Ishikawa (cell line): ENCODE measurements at regions not wholly inside any gene's neighbourhood (a gene's known extent, or its start where the extent isn't known, plus 50 kb on each side); places are given as distances from the start of the nearest gene placed in this dataset.

ENCODE experiments used
- CEBPB ChIP-seq: IDR thresholded peaks from 2 replicates; pipeline ENCODE4 v1.6.1; 2012
- CREB1 ChIP-seq: IDR thresholded peaks from 2 replicates; pipeline ENCODE4 v1.6.1; 2012; ENCODE audit warnings: low read depth
- EGR1 ChIP-seq: IDR thresholded peaks from 2 replicates; pipeline ENCODE4 v1.6.1; 2012
- FOXM1 ChIP-seq: IDR thresholded peaks from 2 replicates; pipeline ENCODE4 v1.6.1; 2012; ENCODE audit warnings: low read depth, borderline replicate concordance
- RAD21 ChIP-seq: IDR thresholded peaks from 2 replicates; pipeline ENCODE4 v1.6.1; 2012; ENCODE audit warnings: low read depth
- TAF1 ChIP-seq: IDR thresholded peaks from 2 replicates; pipeline ENCODE4 v1.6.1; 2012; ENCODE audit warnings: low read depth, mild to moderate bottlenecking
- ZBTB7A ChIP-seq: IDR thresholded peaks from 2 replicates; pipeline ENCODE4 v1.6.1; 2012; ENCODE audit warnings: low read depth
- TF ChIP-seq, protein P1 (sequence below): IDR thresholded peaks from 2 replicates; pipeline ENCODE4 v1.6.1; 2012; ENCODE audit warnings: low read depth, mild to moderate bottlenecking

DNA sequence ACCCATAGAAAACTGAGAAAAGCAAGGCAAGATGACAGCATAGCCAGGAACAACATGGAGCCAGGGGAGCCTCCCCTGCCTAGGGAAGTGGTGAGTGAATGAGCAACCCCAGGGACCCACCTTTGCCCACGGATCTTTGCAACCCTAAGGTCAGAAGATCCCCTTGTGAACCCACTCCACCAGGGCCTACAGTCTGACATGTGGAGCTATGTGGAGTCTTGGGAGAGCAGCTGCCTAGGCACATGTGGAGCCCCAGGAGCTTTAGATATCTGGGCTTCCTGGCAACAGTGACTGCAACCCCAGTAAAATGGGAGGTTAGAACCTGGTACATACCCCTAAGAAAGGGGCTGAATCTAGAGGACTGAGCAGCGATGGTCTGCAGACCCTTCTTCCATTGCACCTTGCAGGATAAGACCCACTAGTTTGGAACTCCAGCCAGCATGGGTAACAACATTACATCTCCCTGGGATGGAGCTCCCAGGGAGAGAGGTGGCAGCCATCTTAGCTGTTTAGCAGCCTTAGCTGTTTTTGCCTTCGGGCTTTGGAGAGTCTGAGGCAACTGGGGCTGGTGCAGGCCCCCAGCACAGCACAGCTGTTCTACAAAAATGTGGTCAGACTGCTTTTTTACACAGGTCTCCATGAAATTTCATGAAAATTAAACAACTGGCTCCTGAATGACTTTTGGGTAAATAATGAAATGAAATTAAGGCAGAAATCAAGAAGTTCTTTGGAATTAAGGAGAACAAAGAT is 104.7 kb upstream of the TRIM2 start:
- TF ChIP-seq CREB1 (no peak), TAF1 (no peak), RAD21 (no peak), FOXM1 (no peak), EGR1 (no peak), ZBTB7A (no peak), CEBPB (no peak)
- TF ChIP-seq, protein P1, sequence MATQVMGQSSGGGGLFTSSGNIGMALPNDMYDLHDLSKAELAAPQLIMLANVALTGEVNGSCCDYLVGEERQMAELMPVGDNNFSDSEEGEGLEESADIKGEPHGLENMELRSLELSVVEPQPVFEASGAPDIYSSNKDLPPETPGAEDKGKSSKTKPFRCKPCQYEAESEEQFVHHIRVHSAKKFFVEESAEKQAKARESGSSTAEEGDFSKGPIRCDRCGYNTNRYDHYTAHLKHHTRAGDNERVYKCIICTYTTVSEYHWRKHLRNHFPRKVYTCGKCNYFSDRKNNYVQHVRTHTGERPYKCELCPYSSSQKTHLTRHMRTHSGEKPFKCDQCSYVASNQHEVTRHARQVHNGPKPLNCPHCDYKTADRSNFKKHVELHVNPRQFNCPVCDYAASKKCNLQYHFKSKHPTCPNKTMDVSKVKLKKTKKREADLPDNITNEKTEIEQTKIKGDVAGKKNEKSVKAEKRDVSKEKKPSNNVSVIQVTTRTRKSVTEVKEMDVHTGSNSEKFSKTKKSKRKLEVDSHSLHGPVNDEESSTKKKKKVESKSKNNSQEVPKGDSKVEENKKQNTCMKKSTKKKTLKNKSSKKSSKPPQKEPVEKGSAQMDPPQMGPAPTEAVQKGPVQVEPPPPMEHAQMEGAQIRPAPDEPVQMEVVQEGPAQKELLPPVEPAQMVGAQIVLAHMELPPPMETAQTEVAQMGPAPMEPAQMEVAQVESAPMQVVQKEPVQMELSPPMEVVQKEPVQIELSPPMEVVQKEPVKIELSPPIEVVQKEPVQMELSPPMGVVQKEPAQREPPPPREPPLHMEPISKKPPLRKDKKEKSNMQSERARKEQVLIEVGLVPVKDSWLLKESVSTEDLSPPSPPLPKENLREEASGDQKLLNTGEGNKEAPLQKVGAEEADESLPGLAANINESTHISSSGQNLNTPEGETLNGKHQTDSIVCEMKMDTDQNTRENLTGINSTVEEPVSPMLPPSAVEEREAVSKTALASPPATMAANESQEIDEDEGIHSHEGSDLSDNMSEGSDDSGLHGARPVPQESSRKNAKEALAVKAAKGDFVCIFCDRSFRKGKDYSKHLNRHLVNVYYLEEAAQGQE, result no peak
